Hepatocyte (in vitro differentiated cells): ENCODE measurements at regions not wholly inside any gene's neighbourhood (a gene's known extent, or its start where the extent isn't known, plus 50 kb on each side); places are given as distances from the start of the nearest gene placed in this dataset.

Experiments used
- DNase-seq: peaks from one replicate; pipeline ENCODE4 v3.0.0-alpha.2; 2016; ENCODE audit warnings: low spot score
- H2AFZ ChIP-seq: fragments of 200-600 bp; sonication (generic); 2 replicates; pipeline ENCODE4 v1.6.0; 2016; ENCODE audit warnings: antibody characterized with exemption, mild to moderate bottlenecking
- H3K27ac ChIP-seq: fragments of 200-600 bp; sonication (generic); 2 replicates; pipeline ENCODE4 v1.5.1; 2016; ENCODE audit warnings: mild to moderate bottlenecking
- H3K27me3 ChIP-seq: fragments of 200-600 bp; sonication (generic); 2 replicates; pipeline ENCODE4 v1.6.1; 2016
- H3K36me3 ChIP-seq: fragments of 200-600 bp; sonication (generic); replicated peaks from 2 replicates; pipeline ENCODE4 v1.5.1; 2016; ENCODE audit warnings: low read depth; ENCODE audit not compliant: insufficient read depth
- H3K4me1 ChIP-seq: fragments of 200-600 bp; sonication (generic); 2 replicates; pipeline ENCODE4 v1.5.1; 2016; ENCODE audit warnings: mild to moderate bottlenecking, moderate library complexity; ENCODE audit not compliant: insufficient read depth
- H3K4me2 ChIP-seq: fragments of 200-600 bp; sonication (generic); 2 replicates; pipeline ENCODE4 v1.6.0; 2016
- H3K4me3 ChIP-seq: fragments of 200-600 bp; sonication (generic); 2 replicates; pipeline ENCODE4 v1.5.1; 2016; ENCODE audit warnings: mild to moderate bottlenecking
- H3K79me2 ChIP-seq: fragments of 200-600 bp; sonication (generic); 2 replicates; pipeline ENCODE4 v1.6.0; 2017; ENCODE audit warnings: mild to moderate bottlenecking
- H3K9me2 ChIP-seq: fragments of 200-600 bp; sonication (generic); replicated peaks from 2 replicates; pipeline ENCODE4 v1.6.0; 2017; ENCODE audit warnings: mild to moderate bottlenecking; ENCODE audit not compliant: insufficient read depth
- H3K9me3 ChIP-seq: fragments of 200-600 bp; sonication (generic); 2 replicates; pipeline ENCODE4 v1.5.1; 2016; ENCODE audit warnings: low read depth, mild to moderate bottlenecking
- H4K20me1 ChIP-seq: fragments of 200-600 bp; sonication (generic); 2 replicates; pipeline ENCODE4 v1.6.0; 2016; ENCODE audit warnings: mild to moderate bottlenecking; ENCODE audit not compliant: insufficient read depth, poor library complexity, severe bottlenecking
- EZH2 ChIP-seq: fragments of 200-600 bp; sonication (generic); IDR thresholded peaks from 2 replicates; pipeline ENCODE4 v1.6.1; 2016; ENCODE audit warnings: antibody characterized with exemption, mild to moderate bottlenecking, borderline replicate concordance
- EZH2phosphoT487 ChIP-seq: fragments of 200-600 bp; sonication (generic); IDR thresholded peaks from one replicate; pipeline ENCODE4 v1.6.1; 2018; ENCODE audit warnings: antibody characterized with exemption, mild to moderate bottlenecking, low read depth, moderate library complexity; ENCODE audit not compliant: unreplicated experiment, severe bottlenecking
- WGBS: methylation state at CpG from one replicate; pipeline ENCODE4 v1.1.6; 2016; ENCODE audit warnings: low lambda C conversion rate; ENCODE audit errors: missing lambda C conversion rate; 5-methylcytosine and 5-hydroxymethylcytosine counted together
- TF ChIP-seq, protein P1 (sequence below): fragments of 200-600 bp; sonication (generic); IDR thresholded peaks from 2 replicates; pipeline ENCODE4 v1.5.1; 2016; ENCODE audit warnings: antibody characterized with exemption, mild to moderate bottlenecking; ENCODE audit not compliant: poor library complexity

DNA sequence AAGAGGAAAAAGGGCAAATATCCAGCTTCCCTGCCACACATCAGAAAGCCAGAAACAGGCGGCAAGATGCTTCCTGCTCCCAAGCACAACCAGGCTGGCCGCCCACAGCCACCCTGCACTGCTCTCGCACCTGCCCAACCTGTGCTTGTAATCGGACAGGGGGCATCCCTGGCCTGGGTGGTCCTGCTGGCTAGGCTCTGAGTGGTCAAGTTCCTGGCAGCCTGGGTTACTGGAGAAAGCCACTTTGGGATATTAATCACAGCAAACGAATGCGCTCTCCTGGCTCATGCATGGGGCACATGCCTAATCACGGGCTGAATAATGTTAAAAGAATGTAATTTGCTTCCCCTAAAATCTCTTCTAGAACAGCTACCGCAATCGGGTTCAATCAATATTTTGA is 442.4 kb downstream of the MCTP2 start:
- Histone ChIP-seq H3K9me3 (no peaks in the 10 kb centered on the region), H3K27me3 (no peaks in the 10 kb centered on the region), H3K27ac (no peak overlapping the region), H3K79me2 (no peaks in the 10 kb centered on the region), H2AFZ (no peak overlapping the region), H3K9me2 (no peaks in the 10 kb centered on the region), H3K4me1 (no peaks in the 10 kb centered on the region), H3K4me3 (no peak overlapping the region), H3K36me3 (no peaks in the 10 kb centered on the region), H3K4me2 (no peak overlapping the region), H4K20me1 (no peaks in the 10 kb centered on the region)
- no peak for TF ChIP-seq EZH2
- TF ChIP-seq, protein P1, sequence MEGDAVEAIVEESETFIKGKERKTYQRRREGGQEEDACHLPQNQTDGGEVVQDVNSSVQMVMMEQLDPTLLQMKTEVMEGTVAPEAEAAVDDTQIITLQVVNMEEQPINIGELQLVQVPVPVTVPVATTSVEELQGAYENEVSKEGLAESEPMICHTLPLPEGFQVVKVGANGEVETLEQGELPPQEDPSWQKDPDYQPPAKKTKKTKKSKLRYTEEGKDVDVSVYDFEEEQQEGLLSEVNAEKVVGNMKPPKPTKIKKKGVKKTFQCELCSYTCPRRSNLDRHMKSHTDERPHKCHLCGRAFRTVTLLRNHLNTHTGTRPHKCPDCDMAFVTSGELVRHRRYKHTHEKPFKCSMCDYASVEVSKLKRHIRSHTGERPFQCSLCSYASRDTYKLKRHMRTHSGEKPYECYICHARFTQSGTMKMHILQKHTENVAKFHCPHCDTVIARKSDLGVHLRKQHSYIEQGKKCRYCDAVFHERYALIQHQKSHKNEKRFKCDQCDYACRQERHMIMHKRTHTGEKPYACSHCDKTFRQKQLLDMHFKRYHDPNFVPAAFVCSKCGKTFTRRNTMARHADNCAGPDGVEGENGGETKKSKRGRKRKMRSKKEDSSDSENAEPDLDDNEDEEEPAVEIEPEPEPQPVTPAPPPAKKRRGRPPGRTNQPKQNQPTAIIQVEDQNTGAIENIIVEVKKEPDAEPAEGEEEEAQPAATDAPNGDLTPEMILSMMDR = no peak
- TF ChIP-seq EZH2phosphoT487 = no peak
- DNase-seq = no peak
- 96% methylated on average over 9 of the region's 9 CpGs for WGBS

DNA sequence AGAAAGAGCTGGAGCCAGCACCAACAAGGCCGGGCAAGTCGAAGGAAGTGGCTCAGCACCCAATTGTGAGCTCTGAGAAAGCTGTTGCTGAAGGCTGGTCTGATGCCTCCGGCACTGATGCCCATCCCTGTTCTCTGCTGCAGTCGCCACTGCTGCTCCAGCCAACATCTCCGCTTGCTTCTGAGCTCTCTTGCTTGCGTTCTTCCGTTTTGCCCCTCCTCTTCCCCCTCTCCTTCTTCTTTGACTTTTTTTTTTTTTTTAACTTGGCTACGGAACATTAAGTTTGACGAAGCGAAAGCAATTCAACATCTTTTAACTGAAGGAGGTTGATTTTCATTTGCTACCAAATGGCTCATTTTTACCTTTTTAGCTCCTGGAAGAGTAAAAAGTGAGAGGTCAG is 442.9 kb downstream of the MCTP2 start:
- 91% methylated on average over 10 of the region's 10 CpGs for WGBS
- Histone ChIP-seq H3K27ac (no peak overlapping the region), H3K36me3 (no peaks in the 10 kb centered on the region), H3K4me1 (no peaks in the 10 kb centered on the region), H3K4me2 (no peak overlapping the region), H2AFZ (no peak overlapping the region), H3K9me3 (no peaks in the 10 kb centered on the region), H3K27me3 (no peaks in the 10 kb centered on the region), H3K4me3 (no peak overlapping the region), H4K20me1 (no peaks in the 10 kb centered on the region), H3K9me2 (no peaks in the 10 kb centered on the region), H3K79me2 (no peaks in the 10 kb centered on the region)
- DNase-seq = no peak
- no peak for TF ChIP-seq EZH2
- TF ChIP-seq, protein P1 = no peak
- no peak for TF ChIP-seq EZH2phosphoT487

DNA sequence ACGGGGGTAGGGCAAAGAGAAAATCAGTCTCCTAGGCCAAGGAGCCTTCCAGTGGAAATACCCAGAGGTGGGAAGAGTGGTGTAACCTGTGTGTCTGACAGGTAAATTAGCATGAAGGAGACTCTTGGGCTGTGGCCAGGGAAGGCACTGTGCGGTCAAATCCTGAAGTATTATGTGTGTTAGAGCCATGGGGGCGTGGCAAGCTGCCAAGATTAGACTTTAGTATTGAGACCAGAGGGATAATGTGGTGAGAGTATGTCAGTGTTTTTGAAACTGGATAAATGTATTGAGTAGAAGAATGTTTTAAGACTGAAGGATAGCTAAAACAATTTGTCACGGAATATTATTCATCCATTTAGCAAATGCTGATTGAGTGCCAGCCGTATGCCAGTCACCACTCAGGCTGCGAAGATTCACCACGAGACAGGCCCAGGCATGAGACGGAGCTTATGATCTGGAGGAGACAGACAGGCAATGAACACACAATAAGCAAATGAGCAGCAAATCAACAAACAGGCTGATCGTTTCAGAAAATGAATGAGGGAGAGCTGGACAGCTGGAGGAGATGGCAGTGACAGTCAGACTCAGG is 445.9 kb downstream of the MCTP2 start:
- no peaks in the 10 kb centered on the region for H4K20me1 ChIP-seq
- H3K27me3 ChIP-seq = no peaks in the 10 kb centered on the region
- no peak overlapping the region for H3K4me3 ChIP-seq
- 88% methylated on average over 9 of the region's 9 CpGs for WGBS
- TF ChIP-seq, protein P1 = no peak
- TF ChIP-seq EZH2phosphoT487 (no peak), EZH2 (no peak)
- no peaks in the 10 kb centered on the region for H3K4me1 ChIP-seq
- no peak overlapping the region for H3K4me2 ChIP-seq
- H3K36me3 ChIP-seq = no peaks in the 10 kb centered on the region
- no peaks in the 10 kb centered on the region for H3K9me2 ChIP-seq
- H3K27ac ChIP-seq = no peak overlapping the region
- DNase-seq = no peak
- no peaks in the 10 kb centered on the region for H3K79me2 ChIP-seq
- H3K9me3 ChIP-seq = no peaks in the 10 kb centered on the region
- H2AFZ ChIP-seq = no peak overlapping the region

DNA sequence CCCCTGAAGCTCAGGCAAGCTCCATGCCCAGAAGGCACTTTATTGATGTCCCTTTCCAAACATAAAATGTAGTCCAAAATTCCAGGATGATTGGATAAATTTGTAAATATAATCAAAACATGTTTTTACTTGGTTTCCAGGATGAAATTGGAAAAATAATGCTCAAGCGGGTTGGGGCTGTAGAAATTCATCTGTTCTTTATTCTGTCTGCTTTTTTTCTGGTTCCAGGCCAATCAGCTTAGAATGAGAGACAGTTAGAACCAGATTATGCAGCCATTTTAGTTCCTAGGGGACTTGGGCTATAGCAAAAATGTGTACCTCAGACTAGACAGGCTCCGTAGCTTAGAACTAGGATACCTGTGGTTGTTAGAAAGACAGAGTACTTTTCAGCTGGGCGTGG is 450.8 kb downstream of the MCTP2 start:
- Histone ChIP-seq H3K4me3 (no peak overlapping the region), H3K9me3 (no peaks in the 10 kb centered on the region), H3K4me2 (no peak overlapping the region), H2AFZ (no peak overlapping the region), H4K20me1 (no peaks in the 10 kb centered on the region), H3K36me3 (no peaks in the 10 kb centered on the region), H3K79me2 (no peaks in the 10 kb centered on the region), H3K9me2 (no peaks in the 10 kb centered on the region), H3K27me3 (no peaks in the 10 kb centered on the region), H3K27ac (no peak overlapping the region), H3K4me1 (no peaks in the 10 kb centered on the region)
- DNase-seq = no peak
- 93% methylated on average over 3 of the region's 3 CpGs for WGBS
- TF ChIP-seq EZH2phosphoT487 = no peak
- TF ChIP-seq, protein P1 = no peak
- TF ChIP-seq EZH2 = no peak
